ENCODE measurements at regions not wholly inside any gene's neighbourhood (a gene's known extent, or its start where the extent isn't known, plus 50 kb on each side); places are given as distances from the start of the nearest gene placed in this dataset.
A peak's percentile ranks its signal among the peaks of the same experiment; 100 is the strongest.

DNA sequence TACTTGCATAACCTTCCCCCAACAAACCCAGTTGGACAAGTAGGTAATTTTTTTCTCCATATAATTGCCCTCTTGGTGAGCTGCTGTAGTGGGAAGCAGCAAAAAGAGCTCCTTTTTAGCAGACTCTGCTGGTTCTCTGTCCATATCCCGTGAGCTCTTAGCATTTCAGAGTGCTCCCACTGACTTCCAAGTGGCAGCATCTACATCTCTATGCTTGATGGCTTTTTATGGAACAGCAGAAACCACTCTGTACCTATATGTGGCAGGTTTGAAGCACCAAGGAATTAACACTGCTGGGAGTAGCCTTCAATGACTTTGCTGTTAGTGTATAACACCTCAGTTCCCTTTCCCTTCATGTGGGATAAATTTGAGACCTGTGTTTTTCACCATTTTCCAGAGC, 168.4 kb upstream of the NHS start:
- no peak for DNase-seq (ENCODE audit: low read depth)

DNA sequence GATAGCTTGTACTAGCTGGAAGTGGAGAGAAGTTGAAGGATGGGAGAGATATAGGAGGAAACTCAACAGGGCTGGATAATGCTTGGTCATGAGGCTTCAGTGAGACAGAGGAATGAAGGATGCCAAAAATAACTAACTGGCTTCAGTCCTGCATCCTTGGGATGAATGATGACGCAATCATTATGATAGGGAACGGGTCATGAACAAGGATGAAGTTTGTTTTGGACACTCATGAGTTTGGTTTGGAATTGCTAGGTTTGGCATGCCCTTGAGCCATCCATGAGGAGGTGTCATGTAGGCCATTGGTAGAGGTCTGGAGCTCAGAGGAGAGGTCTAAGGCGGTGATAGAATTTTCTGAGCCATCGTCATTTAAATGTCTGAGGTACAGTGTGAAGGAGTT, 160.0 kb upstream of the NHS start:
- no peak for DNase-seq (ENCODE audit: low read depth)

DNA sequence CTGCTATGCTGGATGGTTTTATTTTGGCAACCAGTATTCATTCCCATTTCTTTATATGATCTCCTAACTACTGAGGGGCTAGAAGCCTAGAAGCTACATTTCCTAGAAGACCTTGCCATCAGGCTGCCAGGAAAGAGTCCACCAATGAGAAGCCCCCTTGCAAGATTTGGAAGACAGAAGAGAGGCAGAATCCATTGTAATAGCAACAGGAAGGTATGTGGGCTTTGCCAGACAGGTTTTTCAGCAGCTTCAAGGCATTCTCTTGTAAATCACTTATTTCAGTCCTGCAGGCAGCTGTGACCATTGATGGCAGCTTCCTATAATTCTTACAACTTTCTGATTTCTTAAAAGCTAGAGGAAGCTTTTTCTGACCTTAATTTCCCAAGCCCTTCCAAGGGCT, 148.3 kb upstream of the NHS start:
- DNase-seq (ENCODE audit: low read depth) = no peak

DNA sequence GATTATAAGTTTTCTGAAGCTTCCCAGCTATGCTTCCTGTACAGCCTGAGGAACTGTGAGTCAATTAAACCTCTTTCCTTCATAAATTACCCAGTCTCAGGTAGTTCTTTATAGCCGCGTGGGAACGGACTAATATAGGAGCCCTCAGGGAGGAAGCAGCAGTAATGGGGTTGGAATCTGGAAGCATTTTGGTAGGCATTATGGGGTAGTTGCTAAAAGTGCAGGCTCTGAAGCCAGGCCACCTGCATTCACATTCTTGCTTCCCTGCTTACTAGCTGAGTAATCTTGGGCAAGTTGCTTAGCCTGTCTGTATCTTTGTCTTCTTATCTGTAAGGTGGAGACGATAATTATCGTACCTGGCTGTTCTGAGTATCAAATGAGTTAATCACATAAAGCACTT, 137.9 kb upstream of the NHS start:
- DNase-seq (ENCODE audit: low read depth) = no peak

DNA sequence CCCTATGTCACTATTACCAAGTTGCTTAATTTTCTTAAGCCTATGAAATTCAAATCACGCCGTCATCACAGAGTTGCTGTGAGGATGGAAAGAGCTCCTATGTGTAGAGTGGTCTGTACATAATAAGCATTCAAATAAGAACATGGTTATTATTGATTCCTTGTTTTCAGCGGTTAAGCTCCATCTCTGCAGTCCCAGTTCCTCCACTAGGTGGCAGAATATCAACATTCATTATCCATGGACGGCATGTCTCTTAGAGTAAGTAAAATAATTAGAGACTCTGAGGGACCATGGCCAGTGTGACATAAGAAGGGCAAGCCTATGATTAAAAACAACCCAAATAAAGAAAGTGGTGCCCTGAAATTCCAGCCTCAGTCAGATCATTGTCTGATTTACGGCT, 132.5 kb upstream of the NHS start:
- peak; percentile 2 for DNase-seq (ENCODE audit: low read depth)

DNA sequence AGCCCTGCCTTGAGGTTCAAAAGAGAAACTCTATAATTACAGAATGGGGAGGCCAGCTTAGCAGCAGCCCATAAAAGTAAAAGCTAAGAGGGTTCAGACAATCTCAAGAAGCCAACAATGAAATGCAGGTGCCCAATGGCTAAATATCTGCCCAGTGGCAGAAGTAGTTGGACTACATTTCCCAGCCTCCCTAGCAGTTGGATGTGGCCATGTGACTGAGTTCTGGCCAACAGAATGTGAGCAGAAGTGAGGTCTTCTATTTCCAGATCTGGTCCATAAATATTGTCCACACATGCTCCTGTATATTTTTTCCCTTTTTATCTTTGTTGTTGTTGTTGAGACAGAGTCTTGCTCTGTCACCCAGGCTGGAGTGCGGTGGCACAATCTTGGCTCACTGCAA, 127.9 kb upstream of the NHS start:
- no peak for DNase-seq (ENCODE audit: low read depth)

DNA sequence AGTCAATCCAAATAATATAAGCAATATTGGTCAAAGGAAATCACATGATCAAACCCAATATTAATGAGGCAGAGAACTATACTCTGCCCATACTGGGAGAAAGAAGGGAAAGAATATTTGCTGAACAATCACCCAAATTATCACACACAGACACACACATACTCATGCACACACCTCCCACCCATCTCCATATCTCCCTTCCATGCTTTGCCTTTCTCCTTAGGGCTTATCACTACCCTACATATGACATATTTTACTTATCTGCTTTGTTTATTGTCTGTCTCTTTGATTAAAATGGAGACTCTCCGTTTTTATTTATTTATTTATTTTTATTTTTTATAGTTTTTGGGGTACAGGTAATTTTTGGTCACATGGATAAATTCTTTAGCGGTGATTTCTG, 112.9 kb upstream of the NHS start:
- DNase-seq (ENCODE audit: low read depth) = no peak

DNA sequence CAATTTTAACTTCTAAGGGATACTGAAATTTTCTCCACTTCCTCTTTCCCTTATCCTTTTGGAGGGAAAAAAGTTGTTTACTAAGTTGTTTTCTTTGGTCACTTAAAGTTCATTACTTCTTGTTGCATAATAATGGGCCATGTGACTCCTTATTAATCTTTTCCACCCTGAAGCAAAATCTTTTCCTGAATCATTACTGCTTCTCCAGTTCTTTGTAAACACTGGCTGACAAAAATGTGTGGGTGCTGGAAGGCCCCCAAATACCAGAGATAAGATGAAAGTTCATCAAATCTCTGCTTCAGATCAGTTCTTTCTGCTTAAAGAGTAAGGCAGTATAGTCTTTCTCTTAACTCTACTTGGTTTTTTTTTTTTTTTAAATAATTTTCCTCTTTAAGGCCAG, 108.9 kb upstream of the NHS start:
- no peak for DNase-seq (ENCODE audit: low read depth)

DNA sequence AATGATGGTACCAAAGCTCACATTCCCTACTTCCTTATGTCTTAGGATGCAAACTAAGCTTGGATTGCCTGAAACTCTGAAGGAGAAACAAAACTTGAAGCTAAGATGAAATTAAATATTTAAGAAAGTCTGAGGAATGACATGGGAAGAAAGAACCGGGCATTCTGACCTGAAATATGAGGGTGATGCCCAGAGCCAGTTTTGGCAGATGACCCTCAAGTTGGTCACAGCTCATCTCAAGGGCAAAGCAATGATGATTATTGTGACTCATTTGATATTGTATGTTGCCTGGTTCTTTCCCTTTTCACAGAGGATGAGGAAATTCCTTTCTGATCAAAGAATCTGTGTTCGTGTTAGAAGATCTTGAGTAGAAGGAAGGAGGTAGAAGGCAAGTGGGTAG, 96.0 kb upstream of the NHS start:
- DNase-seq (ENCODE audit: low read depth) = no peak

DNA sequence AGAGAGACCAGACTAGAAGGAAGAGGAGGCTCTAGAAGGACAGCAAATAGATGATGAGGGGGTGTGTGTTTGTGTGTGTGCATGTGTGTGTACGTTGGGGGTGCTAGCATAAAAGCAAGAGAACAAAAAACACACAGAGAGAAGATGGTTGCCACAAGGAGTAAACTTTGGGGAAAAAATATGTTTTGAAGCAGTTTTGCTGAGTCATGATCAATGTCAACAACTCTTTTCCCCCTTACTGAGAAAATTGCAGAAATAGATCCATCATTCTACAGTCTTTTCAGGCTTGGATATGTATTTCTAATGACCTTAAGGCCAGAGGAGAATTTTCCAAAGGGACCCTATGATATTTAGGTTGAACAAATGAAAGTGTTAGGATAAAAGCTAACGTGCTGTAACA, 89.0 kb upstream of the NHS start:
- DNase-seq (ENCODE audit: low read depth) = no peak

DNA sequence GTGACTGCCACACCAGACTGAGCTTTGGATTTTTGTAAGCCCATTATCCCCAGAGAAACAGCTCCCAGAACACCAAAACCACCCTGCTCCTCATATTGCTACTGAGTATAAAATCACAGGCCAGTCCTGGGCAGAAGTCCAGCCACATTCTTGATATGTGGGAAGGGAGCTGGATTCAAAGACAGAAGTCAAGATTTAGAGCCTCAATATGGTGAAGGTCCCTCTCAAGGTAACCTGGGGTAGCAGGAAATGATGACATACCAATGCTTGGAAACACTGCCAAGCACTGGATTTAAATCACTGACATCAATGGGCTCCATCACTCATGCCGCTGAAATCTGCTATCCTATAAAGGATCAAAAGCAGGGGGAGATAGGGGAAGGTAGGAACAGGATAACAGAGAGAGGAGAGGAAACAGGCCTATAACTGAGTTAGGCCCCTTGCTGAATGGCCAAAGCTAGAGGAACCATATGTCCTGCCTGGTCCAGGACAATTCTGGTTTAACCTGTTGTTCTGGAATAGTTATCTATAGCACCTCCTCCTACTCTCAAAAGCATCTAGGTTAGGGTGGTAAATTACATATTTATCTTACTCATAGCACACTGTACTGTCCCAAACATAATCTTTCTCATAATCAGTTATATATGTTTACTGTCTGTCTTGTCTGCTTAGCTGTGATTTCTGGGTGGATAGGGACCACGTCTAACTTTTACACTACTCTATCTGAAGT, 83.7 kb upstream of the NHS start:
- DNase-seq (ENCODE audit: low read depth) = no peak

DNA sequence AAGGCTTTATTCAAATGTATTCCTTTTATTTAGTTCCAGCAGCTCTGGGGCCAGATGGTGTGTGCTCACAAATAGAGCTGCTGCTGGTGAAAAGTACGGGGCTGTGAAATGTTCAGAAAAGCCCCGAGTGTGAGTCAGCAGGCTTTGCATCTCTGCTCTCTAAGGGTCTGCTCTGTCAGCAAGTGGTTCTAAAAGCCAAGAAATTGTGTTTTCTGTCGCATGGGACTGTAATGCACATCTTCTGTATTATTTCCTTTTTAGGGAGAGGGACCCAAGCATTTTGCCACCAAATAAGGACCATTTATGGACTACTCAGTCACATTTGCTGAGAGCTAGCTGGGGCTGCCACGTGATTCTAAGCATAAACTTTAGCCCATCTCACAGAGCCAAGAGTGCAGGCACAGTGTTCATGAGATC, 82.9 kb upstream of the NHS start:
- no peak for DNase-seq (ENCODE audit: low read depth)

DNA sequence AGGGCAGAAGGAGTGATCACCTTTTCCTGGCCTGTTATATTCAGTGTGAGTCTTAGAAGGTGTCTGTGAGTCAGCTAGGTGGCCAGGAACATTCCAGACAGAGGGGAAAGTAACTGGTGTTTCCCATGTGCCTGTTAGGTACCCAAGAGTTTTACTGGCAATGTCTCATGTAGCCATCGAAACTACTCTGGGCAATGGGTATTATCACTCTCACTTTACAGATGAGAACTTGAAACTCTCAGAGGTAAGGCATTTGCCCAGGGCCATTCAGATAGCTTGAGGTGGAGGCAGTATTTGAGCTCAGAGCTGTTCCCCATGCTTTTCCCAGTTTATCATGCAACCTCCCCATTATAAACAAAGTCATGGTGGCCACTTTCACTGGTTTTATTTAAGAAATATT, 80.4 kb upstream of the NHS start:
- DNase-seq (ENCODE audit: low read depth) = no peak

DNA sequence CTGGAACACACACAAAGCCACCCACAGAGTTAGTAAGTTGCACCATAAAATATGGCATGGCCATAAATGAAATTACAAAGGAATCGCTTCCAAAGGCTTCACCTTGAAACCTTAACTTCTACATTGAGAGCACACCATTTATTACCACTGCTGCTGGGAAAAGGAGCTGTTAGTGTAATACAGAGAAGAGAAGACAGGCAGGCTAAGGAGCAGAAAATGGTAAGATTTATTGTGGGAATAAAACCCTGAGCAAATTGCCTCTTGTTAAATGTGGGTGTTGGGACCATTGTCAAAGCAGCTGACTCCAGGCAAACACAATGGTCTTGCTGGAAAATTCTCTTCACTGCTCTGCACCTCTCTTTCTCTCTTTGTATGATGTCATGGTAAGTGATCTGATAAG, 79.2 kb upstream of the NHS start:
- no peak for DNase-seq (ENCODE audit: low read depth)

DNA sequence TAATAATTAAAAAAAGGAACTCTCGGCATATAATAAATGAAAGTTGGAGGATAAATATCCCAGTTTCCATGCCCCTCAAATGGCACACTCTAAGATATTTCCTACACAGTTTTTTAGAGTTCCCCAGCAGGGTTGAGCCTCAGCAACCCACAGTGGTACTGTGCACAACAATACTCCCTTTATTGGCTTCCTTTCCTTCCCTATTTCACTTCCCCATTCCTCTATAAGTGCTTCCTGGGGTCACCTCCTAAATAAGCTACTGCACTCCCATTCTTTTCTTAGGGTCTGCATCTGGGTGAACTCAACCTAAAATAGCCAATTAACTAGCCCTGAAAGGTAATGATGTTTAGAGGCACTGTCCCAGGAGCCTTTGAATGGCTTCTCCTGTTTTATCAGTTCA, 76.4 kb upstream of the NHS start:
- no peak for DNase-seq (ENCODE audit: low read depth)

DNA sequence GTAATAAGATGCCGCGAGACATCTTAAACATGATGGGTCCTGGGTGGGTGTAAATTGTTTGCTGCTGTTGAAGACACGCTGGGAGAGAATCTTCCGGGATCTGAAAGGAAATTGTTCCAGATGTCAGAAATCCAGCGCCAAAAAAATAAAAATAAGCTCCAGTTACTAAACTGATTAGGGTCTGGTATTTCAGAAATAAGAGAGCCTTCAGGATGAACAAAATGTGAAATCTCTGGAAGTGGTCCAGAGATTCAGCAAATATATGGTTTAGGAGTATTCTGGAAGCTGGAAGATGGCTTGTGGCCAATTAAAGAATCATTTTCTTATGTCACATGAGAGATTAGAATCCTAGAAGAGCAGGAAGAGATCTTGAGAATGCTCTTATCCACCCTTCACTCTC, 75.8 kb upstream of the NHS start:
- DNase-seq (ENCODE audit: low read depth) = no peak

DNA sequence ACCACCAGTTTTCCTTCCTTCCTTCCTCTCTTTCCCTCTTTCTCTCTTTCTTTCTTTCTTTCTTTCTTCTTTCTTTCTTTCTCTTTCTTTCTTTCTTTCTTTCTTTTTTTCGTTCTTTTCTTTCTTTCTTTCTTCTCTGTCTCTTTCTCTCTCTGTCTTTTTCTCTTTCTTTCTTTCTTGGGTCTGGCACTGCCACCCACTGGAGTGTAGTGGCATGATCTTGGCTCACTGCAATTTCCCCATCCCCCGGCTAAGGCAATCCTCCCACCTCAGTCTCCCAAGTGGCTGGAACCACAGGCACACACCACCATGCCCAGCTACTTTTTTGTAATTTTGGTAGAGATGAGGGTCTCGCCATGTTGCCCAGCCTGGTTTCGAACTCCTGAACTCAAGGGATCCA, 51.6 kb upstream of the NHS start:
- no peak for DNase-seq (ENCODE audit: low read depth)
